Activated B cell treated with CpG ODN at 0.5 μM for 24 hours (primary cell): ENCODE measurements at regions not wholly inside any gene's neighbourhood (a gene's known extent, or its start where the extent isn't known, plus 50 kb on each side); places are given as distances from the start of the nearest gene placed in this dataset.

Source experiments
- ATAC-seq: fragments of 200-7000 bp; cut with Tn5 transposase; one replicate; pipeline ENCODE4 v1.10.0; 2021; ENCODE audit warnings: low read depth, mild to moderate bottlenecking, moderate library complexity
- CTCF ChIA-PET: fragments of 350-600 bp; sonication (Branson Sonifier 250); formaldehyde crosslinking; loops from one replicate; lab custom pipeline; 2021; ENCODE audit warnings: antibody characterized with exemption; lab: Charles Lee
- POLR2A ChIA-PET: fragments of 350-600 bp; sonication (Branson Sonifier 250); formaldehyde crosslinking; loops from one replicate; lab custom pipeline; 2021; ENCODE audit warnings: antibody characterized with exemption; lab: Charles Lee
- DNase-seq: peaks from one replicate; pipeline ENCODE4 v3.0.0; 2022
- H3K27ac Mint-ChIP-seq: one replicate; pipeline ENCODE4 v1.8.0; 2020; ENCODE audit warnings: mixed read lengths
- H3K27me3 Mint-ChIP-seq: one replicate; pipeline ENCODE4 v1.8.0; 2021; ENCODE audit warnings: mixed read lengths
- H3K36me3 Mint-ChIP-seq: one replicate; pipeline ENCODE4 v1.8.0; 2021; ENCODE audit warnings: low read depth, mixed read lengths
- H3K4me1 Mint-ChIP-seq: one replicate; pipeline ENCODE4 v1.8.0; 2021; ENCODE audit warnings: mixed read lengths
- H3K4me3 Mint-ChIP-seq: one replicate; pipeline ENCODE4 v1.8.0; 2020; ENCODE audit warnings: mild to moderate bottlenecking, mixed read lengths
- H3K9me3 Mint-ChIP-seq: one replicate; pipeline ENCODE4 v1.8.0; 2020; ENCODE audit warnings: mixed read lengths
- CTCF ChIP-seq: fragments of 200-600 bp; IDR thresholded peaks from one replicate; pipeline ENCODE4 v1.8.0; 2022; ENCODE audit warnings: antibody characterized with exemption, mild to moderate bottlenecking
- intact Hi-C: fragments of 100-400 bp; cut with micrococcal nuclease; formaldehyde crosslinking; loops from one replicate; pipeline ENCODE4 v1.15.1; 2024

- Mint-ChIP-seq H3K4me3 (no peak overlapping the region), H3K27ac (no peak overlapping the region)
- intact Hi-C loops, result no loop called here
Observed at GRCh38 chr4:63361066-63361465, 1048.2 kb downstream of the TECRL start.

GRCh38 chr4:63349674-63350025 is 1059.6 kb downstream of the TECRL start:
- POLR2A ChIA-PET, result no interaction called here
- H3K4me1 Mint-ChIP-seq, result no peaks in the 10 kb centered on the region
- no peaks in the 10 kb centered on the region for H3K27me3 Mint-ChIP-seq
- no peak for DNase-seq
- H3K27ac Mint-ChIP-seq, result no peak overlapping the region
- H3K9me3 Mint-ChIP-seq, result peaks cover 10% of the 10 kb centered on the region
- intact Hi-C loops, result no loop called here
- H3K4me3 Mint-ChIP-seq, result no peak overlapping the region
- CTCF ChIA-PET, result no interaction called here
- no peak for TF ChIP-seq CTCF
- H3K36me3 Mint-ChIP-seq, result no peaks in the 10 kb centered on the region
- no peak for ATAC-seq

More at GRCh38 chr4:63361066-63361465, 1048.2 kb downstream of the TECRL start:
- DNase-seq (no peak), ATAC-seq (no peak)
- Mint-ChIP-seq H3K36me3 (no peaks in the 10 kb centered on the region), H3K27me3 (no peaks in the 10 kb centered on the region), H3K4me1 (no peaks in the 10 kb centered on the region), H3K9me3 (no peaks in the 10 kb centered on the region)
- ChIA-PET POLR2A (no interaction called here), CTCF (no interaction called here)
- TF ChIP-seq CTCF, result no peak

GRCh38 chr4:63348735-63349673 is 1060.2 kb downstream of the TECRL start:
- DNase-seq, result no peak
- CTCF ChIA-PET, result no interaction called here

GRCh38 chr4:63325140-63325539 is 1084.1 kb downstream of the TECRL start:
- intact Hi-C loops, result no loop called here
- POLR2A ChIA-PET, result no interaction called here
- ATAC-seq (no peak), DNase-seq (no peak)
- Mint-ChIP-seq H3K27me3 (no peaks in the 10 kb centered on the region), H3K9me3 (peaks cover 7% of the 10 kb centered on the region), H3K27ac (no peak overlapping the region), H3K4me1 (no peaks in the 10 kb centered on the region), H3K4me3 (no peak overlapping the region), H3K36me3 (no peaks in the 10 kb centered on the region)
- CTCF ChIA-PET, result no interaction called here
- TF ChIP-seq CTCF, result no peak

More at GRCh38 chr4:63348735-63349673, 1060.2 kb downstream of the TECRL start:
- H3K9me3 Mint-ChIP-seq, result peaks cover 10% of the 10 kb centered on the region
- no peak for TF ChIP-seq CTCF
- no peak overlapping the region for H3K27ac Mint-ChIP-seq
- intact Hi-C loops, result no loop called here
- POLR2A ChIA-PET, result no interaction called here
- H3K4me3 Mint-ChIP-seq, result no peak overlapping the region
- no peak for ATAC-seq
- no peaks in the 10 kb centered on the region for H3K4me1 Mint-ChIP-seq
- H3K36me3 Mint-ChIP-seq, result no peaks in the 10 kb centered on the region
- H3K27me3 Mint-ChIP-seq, result no peaks in the 10 kb centered on the region

GRCh38 chr4:63316633-63317032 is 1092.6 kb downstream of the TECRL start:
- CTCF ChIA-PET, result no interaction called here
- no peak for DNase-seq
- Mint-ChIP-seq H3K27me3 (no peaks in the 10 kb centered on the region), H3K27ac (no peak overlapping the region), H3K36me3 (no peaks in the 10 kb centered on the region), H3K4me3 (no peak overlapping the region), H3K4me1 (no peaks in the 10 kb centered on the region), H3K9me3 (peaks cover 2% of the 10 kb centered on the region)
- intact Hi-C loops, result no loop called here
- ATAC-seq, result no peak
- no peak for TF ChIP-seq CTCF
- POLR2A ChIA-PET, result no interaction called here
